NCI-H748 treated with DMSO at 0.1 percent for 48 hours (cell line): ENCODE measurements at regions not wholly inside any gene's neighbourhood (a gene's known extent, or its start where the extent isn't known, plus 50 kb on each side); places are given as distances from the start of the nearest gene placed in this dataset.

ENCODE experiments used
- DNase-seq: peaks from one replicate; lab custom pipeline; 2025; lab: John Stamatoyannopoulos, UW

DNA sequence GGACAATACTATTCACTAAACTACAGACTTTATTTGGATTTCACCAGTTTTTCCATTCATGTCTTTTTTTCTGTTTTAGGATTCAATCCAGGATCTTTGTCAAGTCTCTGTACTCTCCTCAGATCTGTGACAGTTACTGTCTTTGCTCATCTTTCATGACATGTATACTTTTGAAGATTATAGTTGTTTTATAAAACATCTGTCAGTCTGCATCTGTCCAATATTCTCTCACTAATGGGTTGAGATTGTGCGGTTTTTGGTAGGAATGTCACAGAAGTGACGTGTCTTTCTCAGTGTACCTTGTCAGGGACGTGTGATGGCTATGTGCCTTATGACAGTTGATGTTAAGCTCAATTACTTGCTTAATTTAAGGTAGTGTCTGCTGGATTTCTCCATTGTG, 124.9 kb upstream of the TPK1 start:
- no peak for DNase-seq

DNA sequence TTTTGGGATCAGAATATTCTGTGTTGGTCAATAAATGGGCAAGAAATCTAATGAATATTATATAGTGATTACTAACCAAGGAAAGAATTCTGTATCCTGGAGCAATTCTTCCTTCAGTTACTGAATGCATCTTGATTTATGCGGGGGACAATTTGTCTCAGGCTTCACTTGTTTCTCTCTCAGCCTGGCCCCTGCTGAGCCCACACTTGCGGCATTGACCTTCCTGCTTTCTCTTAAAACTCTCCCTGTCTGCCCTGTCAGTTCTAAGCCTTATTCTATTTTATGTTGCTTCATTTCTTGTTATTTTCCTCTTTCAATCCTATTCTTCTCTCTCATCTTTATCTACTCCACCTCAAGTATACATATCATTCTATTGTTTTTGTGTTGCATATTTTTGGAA, 122.1 kb upstream of the TPK1 start:
- no peak for DNase-seq

DNA sequence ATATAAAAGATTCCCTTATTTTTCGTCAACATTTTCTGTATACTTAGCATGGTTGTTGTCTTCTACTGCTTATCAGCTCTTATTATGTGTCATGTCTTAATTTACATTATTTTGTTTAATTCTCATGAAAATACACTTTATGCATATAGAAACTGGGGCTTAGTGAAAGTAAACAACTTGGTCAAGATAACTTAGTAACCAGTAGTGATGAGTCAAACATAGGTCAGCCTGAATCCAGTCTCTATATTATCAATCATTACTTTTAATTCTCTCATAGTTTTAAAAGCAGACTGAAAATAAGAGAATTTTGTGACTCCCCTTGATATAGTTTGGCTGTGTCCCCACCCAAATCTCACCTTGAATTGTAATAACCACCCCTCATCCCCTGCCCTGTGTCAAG, 119.6 kb upstream of the TPK1 start:
- DNase-seq: no peak

DNA sequence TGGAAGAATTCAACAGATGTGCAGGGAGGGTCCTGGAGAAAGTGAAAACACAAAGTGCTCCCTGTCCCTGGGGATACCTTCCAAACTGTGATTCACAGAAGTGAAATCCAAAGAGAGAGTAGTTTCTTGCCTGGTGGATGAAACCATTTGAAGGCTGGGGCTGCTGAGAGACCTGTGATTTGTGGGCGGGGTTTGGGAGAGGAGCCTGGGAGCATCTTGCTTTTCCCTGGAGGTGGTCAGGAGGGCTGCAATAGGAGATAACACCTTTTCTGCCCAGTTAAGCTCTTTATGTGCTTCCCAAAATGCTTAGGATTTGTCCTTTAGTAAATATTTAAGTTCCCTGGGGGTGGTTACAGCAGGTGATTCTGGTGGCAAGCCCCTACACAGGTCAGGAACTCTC, 105.3 kb upstream of the TPK1 start:
- no peak for DNase-seq

DNA sequence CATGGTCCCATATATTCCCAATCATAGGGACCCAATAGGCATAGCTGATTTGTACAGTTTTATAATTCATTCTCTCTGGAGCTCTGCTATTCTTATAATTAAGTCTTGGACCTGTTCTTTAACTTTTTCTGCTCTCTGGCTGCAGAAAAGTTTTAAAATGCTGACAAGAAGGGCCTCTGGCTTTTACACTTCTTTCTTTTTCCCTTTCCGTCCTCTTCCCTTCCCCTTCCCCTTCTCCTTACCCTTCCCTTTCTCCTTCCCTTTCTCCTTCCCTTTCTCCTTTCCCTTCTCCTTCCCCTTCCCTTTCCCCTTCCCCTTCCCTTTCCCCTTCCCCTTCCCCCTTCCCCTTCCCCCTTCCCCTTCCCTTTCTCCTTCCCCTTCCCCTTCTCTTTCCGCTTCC, 101.3 kb upstream of the TPK1 start:
- no peak for DNase-seq

DNA sequence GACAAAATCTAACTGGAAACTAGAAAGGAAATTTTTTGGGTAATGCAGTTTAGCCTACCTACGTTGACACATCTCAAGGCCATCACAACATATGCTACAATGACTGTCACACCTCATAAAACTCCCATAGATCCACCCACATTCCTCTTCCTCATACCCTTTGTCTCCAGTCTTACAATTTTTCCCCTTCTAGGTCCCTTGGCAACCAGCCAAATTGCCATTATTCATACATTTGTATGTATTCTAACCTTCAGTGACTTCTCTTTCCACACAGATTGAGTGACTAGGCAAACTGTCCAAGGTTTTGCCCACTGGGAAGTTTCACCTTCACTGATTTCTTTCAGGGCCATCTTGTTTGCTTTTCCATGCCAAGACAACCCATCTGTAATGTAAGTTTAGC, 100.5 kb upstream of the TPK1 start:
- DNase-seq: no peak

DNA sequence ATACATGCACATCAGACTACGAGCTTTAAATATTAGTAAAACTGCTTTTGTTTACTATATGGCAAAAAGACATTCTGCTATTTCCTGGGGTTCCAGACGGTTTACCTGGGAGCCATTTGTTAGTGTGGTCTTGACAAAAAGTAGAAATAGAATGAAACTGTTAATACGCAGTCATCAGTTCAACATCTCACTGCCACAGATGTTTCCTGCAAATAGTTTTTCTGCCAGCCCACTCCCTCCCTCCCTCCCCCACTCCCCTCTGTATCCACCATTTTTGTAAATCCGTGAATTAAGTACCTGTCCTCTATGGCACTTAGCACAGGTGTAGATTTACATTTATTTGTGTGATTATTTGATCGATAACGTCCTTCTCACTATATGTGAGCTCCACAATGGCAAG, 74.6 kb upstream of the TPK1 start:
- DNase-seq: no peak

DNA sequence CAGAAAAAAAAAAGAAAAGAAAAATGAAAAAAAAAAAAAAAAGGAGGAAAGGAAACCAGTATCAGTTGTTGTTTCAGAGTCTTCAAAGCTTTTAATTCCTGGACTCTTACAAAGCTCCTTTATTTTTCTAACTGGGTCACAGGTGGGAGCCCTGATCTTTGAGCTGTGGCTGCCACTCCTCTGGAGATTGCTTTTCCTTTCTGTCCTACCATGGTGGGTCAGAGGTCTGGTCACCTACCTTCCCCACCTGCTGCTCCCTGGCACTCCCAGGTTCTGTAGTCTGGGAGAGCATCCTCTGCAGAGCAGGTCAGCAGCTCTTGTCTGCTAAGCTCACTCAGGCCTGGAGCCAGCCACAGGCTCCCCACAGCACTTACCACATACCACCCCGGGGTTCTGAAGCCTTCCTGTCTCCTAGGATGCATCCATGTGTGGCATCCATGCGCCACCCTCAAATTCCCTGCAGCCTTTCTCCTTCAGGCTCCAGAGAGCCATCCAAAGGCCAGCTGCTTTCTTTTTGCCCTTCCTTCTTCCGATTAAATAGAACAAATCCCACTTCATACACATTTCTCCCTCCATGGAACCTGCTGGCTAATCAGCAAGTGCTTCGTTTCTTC, 73.2 kb upstream of the TPK1 start:
- no peak for DNase-seq

DNA sequence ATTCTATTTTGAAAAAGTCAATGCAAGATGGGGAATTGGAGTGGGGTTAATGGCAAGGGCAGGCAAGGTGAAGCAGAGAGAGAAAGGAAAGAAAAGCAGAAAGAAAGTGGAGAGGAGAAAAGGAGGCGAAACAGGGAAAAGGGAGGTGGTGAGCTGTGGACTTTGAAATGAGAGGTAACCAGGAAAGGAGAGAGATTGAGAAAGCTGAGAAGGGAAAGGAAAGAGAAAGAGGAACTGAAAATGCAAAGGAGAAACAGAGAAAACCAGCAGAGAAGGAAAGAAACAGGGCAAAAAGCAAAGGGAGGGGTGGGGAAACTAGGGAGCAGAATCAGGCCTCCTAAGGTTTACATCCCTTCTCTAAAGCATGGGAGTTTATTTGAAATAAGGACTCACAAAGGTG, 72.5 kb upstream of the TPK1 start:
- no peak for DNase-seq

DNA sequence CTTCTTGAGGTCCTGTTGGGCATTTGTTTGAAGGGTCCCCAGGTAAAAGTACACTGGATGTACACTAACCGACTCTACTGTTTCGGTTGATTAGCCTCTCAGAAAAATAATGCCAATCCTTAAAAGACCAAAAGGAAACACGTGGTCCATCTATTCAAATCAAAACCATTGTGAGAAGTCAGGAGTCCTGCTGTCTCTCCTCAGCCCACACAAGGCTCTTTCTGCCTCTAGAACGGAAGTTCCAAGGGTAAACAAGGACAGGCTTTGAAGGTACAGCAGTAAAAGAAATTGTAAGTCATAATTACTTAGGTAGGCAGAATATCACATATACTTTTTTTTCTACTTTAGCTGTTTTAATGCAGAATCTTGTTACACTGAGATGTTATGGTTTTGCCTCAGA, 71.7 kb upstream of the TPK1 start:
- no peak for DNase-seq

DNA sequence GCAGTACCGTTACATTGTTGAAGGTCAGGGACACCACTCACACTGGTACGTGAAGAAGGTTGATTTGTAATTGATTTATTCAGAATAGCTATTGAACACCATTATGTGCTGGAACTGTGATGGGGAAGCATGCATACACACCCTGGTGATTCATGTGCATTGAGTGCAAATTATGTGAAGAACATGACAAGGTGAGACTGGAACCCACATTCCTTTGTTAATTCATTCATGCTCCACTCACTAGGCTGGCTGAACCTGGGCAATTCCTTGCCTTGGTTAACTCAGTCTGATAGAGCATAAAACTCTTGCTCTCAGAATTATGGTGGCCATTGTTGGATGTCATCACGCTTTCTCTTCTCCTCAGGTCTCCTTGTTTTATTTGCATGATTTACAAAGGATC, 67.3 kb upstream of the TPK1 start:
- DNase-seq: no peak

DNA sequence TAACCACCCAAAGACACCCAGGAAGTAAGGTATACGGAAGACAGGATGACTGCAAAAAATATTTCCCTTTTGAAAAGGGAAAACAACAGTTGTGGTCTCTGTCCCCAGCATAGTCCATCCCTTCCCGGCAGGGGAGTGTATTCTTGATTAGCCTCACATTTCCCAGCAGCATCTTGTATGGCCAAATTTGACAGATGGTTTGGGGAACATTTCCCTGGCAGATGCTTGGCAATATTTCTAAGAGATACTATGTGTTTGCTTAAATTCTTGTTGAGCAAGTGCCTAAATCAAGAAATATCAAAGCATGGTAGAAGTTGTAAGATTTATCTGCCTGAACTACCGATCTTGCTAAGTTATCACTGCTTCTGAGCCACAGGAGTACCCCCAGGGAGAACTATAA, 56.9 kb upstream of the TPK1 start:
- no peak for DNase-seq
